Heart right ventricle (tissue), 16 donors: ENCODE measurements at regions not wholly inside any gene's neighbourhood (a gene's known extent, or its start where the extent isn't known, plus 50 kb on each side); places are given as distances from the start of the nearest gene placed in this dataset.
"Not testable (repeated sequence)": the region's sequence is repeated elsewhere in the genome, so short reads cannot be mapped to it uniquely, and the experiment has no call there.

Experiments
- ATAC-seq, 8 donors: fragments of 200-7000 bp; cut with Tn5 transposase; one replicate each; pipeline ENCODE4 v1.9.1; 2020; ENCODE audit warnings: mild to moderate bottlenecking in 8 of 8, moderate library complexity in 8 of 8, moderate number of reproducible peaks in 1 of 8
- DNase-seq, 2 donors: peaks; one replicate each; pipeline ENCODE4 v3.0.0-alpha.2; 2020
- H3K27ac ChIP-seq, 10 donors: fragments of 200-600 bp; sonication (generic) in 2 of 10; one replicate each; pipeline versions ENCODE4 v1.5.0 to v1.8.0; 2020 to 2022; ENCODE audit warnings: mild to moderate bottlenecking in 3 of 10
- H3K27me3 ChIP-seq, 7 donors: fragments of 200-600 bp; one replicate each; pipeline ENCODE4 v1.8.0; 2021 to 2022; ENCODE audit warnings: mild to moderate bottlenecking in 2 of 7
- H3K36me3 ChIP-seq, 9 donors: fragments of 200-600 bp; sonication (generic) in 1 of 9; one replicate each; pipeline versions ENCODE4 v1.5.0 to v1.8.0; 2020 to 2022; ENCODE audit warnings: mild to moderate bottlenecking in 2 of 9
- H3K4me1 ChIP-seq, 9 donors: fragments of 200-600 bp; sonication (generic) in 1 of 9; one replicate each; pipeline versions ENCODE4 v1.5.0 to v1.8.0; 2020 to 2022; ENCODE audit warnings: mild to moderate bottlenecking in 4 of 9
- H3K4me3 ChIP-seq, 10 donors: fragments of 200-600 bp; sonication (generic) in 2 of 10; one replicate each; pipeline versions ENCODE4 v1.5.0 to v1.8.0; 2020 to 2022; ENCODE audit warnings: mild to moderate bottlenecking in 7 of 10, moderate library complexity in 2 of 10
- H3K9me3 ChIP-seq, 11 donors: fragments of 200-600 bp in 10 of 11; sonication (generic) in 2 of 11; one replicate each; pipeline versions ENCODE4 v1.5.0 to v1.8.0; 2013 to 2022; ENCODE audit warnings: mild to moderate bottlenecking in 2 of 11, control low read depth in 1 of 11, moderate library complexity in 1 of 11
- WGBS, 2 donors: extraction: QIAGEN DNeasy Blood & Tissue Kit; methylation state at CpG; one replicate each; pipeline ENCODE4 v1.1.7; 2013; ENCODE audit warnings: inconsistent platforms in 1 of 2; 5-methylcytosine and 5-hydroxymethylcytosine counted together
- intact Hi-C, 10 donors: fragments of 100-400 bp; cut with DNase I; formaldehyde crosslinking; loops; one replicate each; pipeline versions ENCODE4 v1.11.1 to v1.14.2; 2022
- TF ChIP-seq, protein P1 (sequence below), 9 donors: fragments of 200-600 bp; sonication (generic) in 2 of 9; IDR thresholded peaks; one replicate each; pipeline versions ENCODE4 v1.5.0 to v1.8.0; 2021 to 2022; ENCODE audit warnings: antibody characterized with exemption in 9 of 9, mild to moderate bottlenecking in 5 of 9, moderate library complexity in 1 of 9
- donor health status: Arrhythmogenic right ventricular cardiomyopathy.
- donor health status: ischemic (EF 13 %, LVEDD 7.1; RV severe dilation, severe dysfunction).
- donor health status: healthy with polysubstance abuse.
- donor health status: DM: no; HTN: yes; CAD: no.
- donor health status: DM: no; HTN: no; CAD: no.
- donor health status: ischemic (EF 25% LVEDD 6.9; RV normal size, moderate dysfunction).
- donor health status: ischemic (EF 25% LVEDD 5.7; RV mildly dilated, moderate dysfunction).
- donor health status: healthy.
- donor health status: DM: yes; HTN: yes; CAD: no.
- donor health status: Ischemic cardiomyopathy.
- donor health status: ischemic (EF 35%, LVEDD 5.7; RV mildly dilated, moderate dysfunction).
- donor health status: nonischemic (EF 11% LVEDD 7.7; RV severe dilation, severe dysfunction).
- donor health status: DM: yes; HTN: yes; CAD: no.
- donor health status: PGD.
- donor health status: ischemic (EF 29% LVEDD 5.4; RV normal size, mild dysfunction).
- donor health status: nonischemic (EF 23%, LVEDD 6.1; RV moderate dilation, normal function).

DNA sequence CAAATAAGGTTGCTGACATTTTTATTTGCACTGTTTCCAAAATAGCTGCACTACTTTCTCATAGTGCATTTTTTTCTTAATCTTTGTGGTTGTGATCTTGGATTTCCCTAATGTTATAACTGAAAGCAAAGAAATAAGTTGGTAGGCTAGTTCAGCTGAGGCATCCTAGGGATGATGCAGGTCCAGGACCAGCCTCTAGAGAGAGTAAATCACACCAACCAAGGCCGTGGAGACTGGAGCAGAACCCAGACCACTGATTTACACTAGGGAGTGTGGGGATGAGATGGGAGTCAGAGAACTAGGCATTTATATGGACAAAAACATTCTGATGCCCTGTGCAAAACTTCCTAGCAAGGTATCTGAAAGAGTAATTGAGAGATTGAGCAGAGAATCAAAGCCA lies 104.5 kb downstream of the URB2 start:
- DNase-seq (no peak), ATAC-seq (no peak)
- Histone ChIP-seq H3K4me1 (no peaks in the 10 kb centered on the region), H3K27me3 (peaks cover 0 to 4% (median 0%) of the 10 kb centered on the region in 7 donors), H3K36me3 (no peaks in the 10 kb centered on the region), H3K27ac (no peak overlapping the region), H3K9me3 (peaks cover 0 to 10% (median 0%) of the 10 kb centered on the region in 11 donors), H3K4me3 (no peak overlapping the region)
- intact Hi-C loops = no loop called here
- TF ChIP-seq, protein P1, sequence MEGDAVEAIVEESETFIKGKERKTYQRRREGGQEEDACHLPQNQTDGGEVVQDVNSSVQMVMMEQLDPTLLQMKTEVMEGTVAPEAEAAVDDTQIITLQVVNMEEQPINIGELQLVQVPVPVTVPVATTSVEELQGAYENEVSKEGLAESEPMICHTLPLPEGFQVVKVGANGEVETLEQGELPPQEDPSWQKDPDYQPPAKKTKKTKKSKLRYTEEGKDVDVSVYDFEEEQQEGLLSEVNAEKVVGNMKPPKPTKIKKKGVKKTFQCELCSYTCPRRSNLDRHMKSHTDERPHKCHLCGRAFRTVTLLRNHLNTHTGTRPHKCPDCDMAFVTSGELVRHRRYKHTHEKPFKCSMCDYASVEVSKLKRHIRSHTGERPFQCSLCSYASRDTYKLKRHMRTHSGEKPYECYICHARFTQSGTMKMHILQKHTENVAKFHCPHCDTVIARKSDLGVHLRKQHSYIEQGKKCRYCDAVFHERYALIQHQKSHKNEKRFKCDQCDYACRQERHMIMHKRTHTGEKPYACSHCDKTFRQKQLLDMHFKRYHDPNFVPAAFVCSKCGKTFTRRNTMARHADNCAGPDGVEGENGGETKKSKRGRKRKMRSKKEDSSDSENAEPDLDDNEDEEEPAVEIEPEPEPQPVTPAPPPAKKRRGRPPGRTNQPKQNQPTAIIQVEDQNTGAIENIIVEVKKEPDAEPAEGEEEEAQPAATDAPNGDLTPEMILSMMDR (IDR thresholded peaks at IDR 0.05) = no peak
- WGBS, 2 donors = 37 to 53% methylated on average over 1 of the region's 1 CpG

DNA sequence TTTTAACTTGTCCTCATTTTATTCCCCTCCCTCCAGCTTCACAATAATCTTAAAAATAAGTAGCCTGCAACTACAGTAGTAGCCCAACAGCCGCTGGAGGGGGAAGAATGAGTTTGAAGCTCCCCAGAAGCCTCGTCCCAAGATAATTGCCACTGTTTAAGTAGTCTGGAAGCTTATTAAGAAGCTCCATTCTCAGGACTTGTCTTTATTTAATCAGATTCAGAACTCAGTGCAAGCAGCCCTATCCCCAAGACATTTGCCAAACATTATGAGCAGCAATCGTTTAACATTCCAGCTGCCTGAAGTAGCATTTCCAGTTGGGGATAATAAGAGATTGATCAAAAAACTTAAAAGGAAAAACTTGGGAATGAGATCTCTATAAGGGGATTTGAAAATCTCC lies 106.0 kb downstream of the URB2 start:
- 57 to 62% methylated on average over 3 of the region's 3 CpGs for WGBS, 2 donors
- Histone ChIP-seq H3K27ac (no peak overlapping the region), H3K4me1 (no peaks in the 10 kb centered on the region), H3K27me3 (peaks cover 0 to 4% (median 0%) of the 10 kb centered on the region in 7 donors), H3K4me3 (no peak overlapping the region), H3K36me3 (no peaks in the 10 kb centered on the region), H3K9me3 (peaks cover 0 to 23% (median 14%) of the 10 kb centered on the region in 11 donors)
- intact Hi-C loops = no loop called here
- TF ChIP-seq, protein P1 (IDR thresholded peaks at IDR 0.05) = no peak
- ATAC-seq = no peak
- DNase-seq = no peak

GRCh38 chr1:229736376-229736775 lies 110.3 kb downstream of the URB2 start:
- Histone ChIP-seq H3K9me3 (peaks cover 0 to 32% (median 18%) of the 10 kb centered on the region in 11 donors), H3K36me3 (no peaks in the 10 kb centered on the region), H3K4me3 (no peak overlapping the region), H3K27me3 (no peaks in the 10 kb centered on the region), H3K4me1 (no peaks in the 10 kb centered on the region), H3K27ac (no peak overlapping the region)
- ATAC-seq (no peak), DNase-seq (no peak)
- TF ChIP-seq, protein P1 (IDR thresholded peaks at IDR 0.05) = no peak
- intact Hi-C loops = no loop called here

GRCh38 chr1:229742614-229743013 lies 116.6 kb downstream of the URB2 start:
- H3K27me3 ChIP-seq, intact Hi-C loops, H3K4me3 ChIP-seq, H3K27ac ChIP-seq, H3K4me1 ChIP-seq, DNase-seq, ATAC-seq, H3K36me3 ChIP-seq: not testable (repeated sequence)
- peaks cover 0 to 29% (median 6%) of the 10 kb centered on the region in 11 donors for H3K9me3 ChIP-seq
- WGBS, 2 donors = 67 to 73% methylated on average over 1 of the region's 1 CpG

GRCh38 chr1:229749992-229750391 lies 123.9 kb downstream of the URB2 start:
- DNase-seq (no peak), ATAC-seq (no peak)
- Histone ChIP-seq H3K4me3 (no peak overlapping the region), H3K27ac (no peak overlapping the region), H3K4me1 (peaks cover 0 to 4% (median 0%) of the 10 kb centered on the region in 9 donors), H3K36me3 (no peaks in the 10 kb centered on the region), H3K27me3 (peaks cover 0 to 20% (median 0%) of the 10 kb centered on the region in 7 donors), H3K9me3 (no peaks in the 10 kb centered on the region)
- TF ChIP-seq, protein P1 (IDR thresholded peaks at IDR 0.05) = no peak
- intact Hi-C loops = no loop called here
- 88 to 89% methylated on average over 4 of the region's 4 CpGs for WGBS, 2 donors
